WTC11 (cell line): ENCODE measurements at regions not wholly inside any gene's neighbourhood (a gene's known extent, or its start where the extent isn't known, plus 50 kb on each side); places are given as distances from the start of the nearest gene placed in this dataset.

ENCODE experiments used
- AR ChIP-seq: fragments of 250-450 bp; sonication (Bioruptor Pico); IDR thresholded peaks from 2 replicates; pipeline ENCODE4 v1.9.0; 2021; ENCODE audit warnings: mild to moderate bottlenecking
- ATF6 ChIP-seq: sonication (generic); formaldehyde crosslinking; IDR thresholded peaks from 2 replicates; pipeline ENCODE4 v1.8.1; 2023; ENCODE audit warnings: mild to moderate bottlenecking, missing genetic modification reagents
- CTCF ChIP-seq: fragments of 200-600 bp; IDR thresholded peaks from 2 replicates; pipeline ENCODE4 v1.8.0; 2022; ENCODE audit warnings: antibody characterized with exemption
- ETV6 ChIP-seq: sonication (generic); formaldehyde crosslinking; IDR thresholded peaks from 2 replicates; pipeline ENCODE4 v1.8.1; 2022; ENCODE audit warnings: mild to moderate bottlenecking, missing genetic modification reagents
- HMGXB4 ChIP-seq: sonication (generic); formaldehyde crosslinking; IDR thresholded peaks from 2 replicates; pipeline ENCODE4 v1.8.1; 2023; ENCODE audit warnings: mild to moderate bottlenecking, moderate library complexity, missing genetic modification reagents
- MAX ChIP-seq: sonication (generic); formaldehyde crosslinking; IDR thresholded peaks from 2 replicates; pipeline ENCODE4 v1.8.0; 2022; ENCODE audit warnings: mild to moderate bottlenecking, missing genetic modification reagents
- NFE2L1 ChIP-seq: sonication (generic); formaldehyde crosslinking; IDR thresholded peaks from 2 replicates; pipeline ENCODE4 v1.8.1; 2023; ENCODE audit warnings: missing genetic modification reagents
- SP1 ChIP-seq: sonication (generic); formaldehyde crosslinking; conservative IDR thresholded peaks from 2 replicates; pipeline ENCODE4 v1.8.1; 2022; ENCODE audit warnings: missing genetic modification reagents

GRCh38 chr14:51448831-51449670, 202.7 kb upstream of the FRMD6 start:
- TF ChIP-seq CTCF: no peak
- TF ChIP-seq NFE2L1 (CRISPR knock-in tag): no peak
- TF ChIP-seq SP1 (CRISPR knock-in tag): no peak
- no peak for TF ChIP-seq MAX (CRISPR knock-in tag)
- TF ChIP-seq HMGXB4 (CRISPR knock-in tag): no peak
- no peak for TF ChIP-seq AR (CRISPR knock-in tag)
- TF ChIP-seq ATF6: no peak
- TF ChIP-seq ETV6: no peak
